ENCODE measurements at regions not wholly inside any gene's neighbourhood (a gene's known extent, or its start where the extent isn't known, plus 50 kb on each side); places are given as distances from the start of the nearest gene placed in this dataset.

GRCh38 chr5:74156728-74157383, 483.7 kb downstream of the ENC1 start:
- TF ChIP-seq CTCF (IDR thresholded peaks at IDR 0.05) = no peak
- no peak for TF ChIP-seq POLR2A (IDR thresholded peaks at IDR 0.05)
- no peak for TF ChIP-seq EP300 (IDR thresholded peaks at IDR 0.05)

All from ovary (tissue), 3 donors.